ENCODE measurements at regions not wholly inside any gene's neighbourhood (a gene's known extent, or its start where the extent isn't known, plus 50 kb on each side); places are given as distances from the start of the nearest gene placed in this dataset.

GRCh38 chr2:66875941-66876462 is 441.1 kb downstream of the MEIS1 start:
- TF ChIP-seq CTCF (IDR thresholded peaks at IDR 0.05), result no peak
- no peak for TF ChIP-seq POLR2A (IDR thresholded peaks at IDR 0.05)
